ENCODE measurements at regions not wholly inside any gene's neighbourhood (a gene's known extent, or its start where the extent isn't known, plus 50 kb on each side); places are given as distances from the start of the nearest gene placed in this dataset.

DNA sequence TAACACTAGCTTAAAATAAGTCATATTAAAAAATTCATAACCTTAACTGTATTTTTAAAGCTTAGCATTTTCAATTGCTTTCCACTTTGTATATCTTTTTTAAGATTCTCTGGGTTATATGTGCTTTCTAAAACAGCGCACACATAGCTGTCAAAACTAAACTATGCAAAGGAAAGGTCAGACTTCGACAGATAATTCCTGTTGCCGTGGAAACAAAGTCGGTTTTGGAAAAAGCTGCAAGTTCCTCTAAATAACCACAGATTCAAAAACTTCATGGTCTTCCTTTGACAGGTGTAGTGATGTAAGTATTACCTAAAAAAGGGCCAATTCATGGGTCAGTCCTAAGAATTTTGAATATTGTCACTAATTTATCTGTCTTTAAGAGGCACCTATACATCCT, 249.6 kb upstream of the TFPI start:
- Mint-ChIP-seq H3K9me3 (ENCODE audit: unreplicated experiment) (peaks cover 4% of the 10 kb centered on the region), H3K27ac (ENCODE audit: unreplicated experiment) (no peak overlapping the region), H3K36me3 (ENCODE audit: insufficient read depth, unreplicated experiment) (no peaks in the 10 kb centered on the region), H3K27me3 (ENCODE audit: insufficient read depth, unreplicated experiment) (peaks cover 2% of the 10 kb centered on the region), H3K4me3 (ENCODE audit: unreplicated experiment) (no peak overlapping the region), H3K4me1 (ENCODE audit: low read depth, unreplicated experiment) (no peaks in the 10 kb centered on the region)
- H3K4me3 ChIP-seq (ENCODE audit: low read depth, low read length) = no peak overlapping the region
- no TSS peak for BruUV-seq (replicated peaks)
- no peak for DNase-seq
- H3K4me1 ChIP-seq = no peaks in the 10 kb centered on the region
- H3K27me3 ChIP-seq (replicated peaks; ENCODE audit: control insufficient read depth, insufficient read depth, low read length) = no peaks in the 10 kb centered on the region
- no peaks in the 10 kb centered on the region for H3K36me3 ChIP-seq (ENCODE audit: control insufficient read depth, insufficient read depth, low read length)
- no peaks in the 10 kb centered on the region; the same call in 1 of the 2 replicates for H3K9me3 ChIP-seq
- TF ChIP-seq, protein P1, sequence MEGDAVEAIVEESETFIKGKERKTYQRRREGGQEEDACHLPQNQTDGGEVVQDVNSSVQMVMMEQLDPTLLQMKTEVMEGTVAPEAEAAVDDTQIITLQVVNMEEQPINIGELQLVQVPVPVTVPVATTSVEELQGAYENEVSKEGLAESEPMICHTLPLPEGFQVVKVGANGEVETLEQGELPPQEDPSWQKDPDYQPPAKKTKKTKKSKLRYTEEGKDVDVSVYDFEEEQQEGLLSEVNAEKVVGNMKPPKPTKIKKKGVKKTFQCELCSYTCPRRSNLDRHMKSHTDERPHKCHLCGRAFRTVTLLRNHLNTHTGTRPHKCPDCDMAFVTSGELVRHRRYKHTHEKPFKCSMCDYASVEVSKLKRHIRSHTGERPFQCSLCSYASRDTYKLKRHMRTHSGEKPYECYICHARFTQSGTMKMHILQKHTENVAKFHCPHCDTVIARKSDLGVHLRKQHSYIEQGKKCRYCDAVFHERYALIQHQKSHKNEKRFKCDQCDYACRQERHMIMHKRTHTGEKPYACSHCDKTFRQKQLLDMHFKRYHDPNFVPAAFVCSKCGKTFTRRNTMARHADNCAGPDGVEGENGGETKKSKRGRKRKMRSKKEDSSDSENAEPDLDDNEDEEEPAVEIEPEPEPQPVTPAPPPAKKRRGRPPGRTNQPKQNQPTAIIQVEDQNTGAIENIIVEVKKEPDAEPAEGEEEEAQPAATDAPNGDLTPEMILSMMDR (IDR thresholded peaks at IDR 0.05; ENCODE audit: insufficient read depth in 1 of 2, low read depth in 1 of 2, low read length in 1 of 2, severe bottlenecking in 1 of 2, unreplicated experiment in 1 of 2) = no peak
- ChIA-PET POLR2A (no interaction called here), CTCF (no interaction called here)
- intact Hi-C loops (cut with micrococcal nuclease; ENCODE audit: unreplicated experiment) = no loop called here

DNA sequence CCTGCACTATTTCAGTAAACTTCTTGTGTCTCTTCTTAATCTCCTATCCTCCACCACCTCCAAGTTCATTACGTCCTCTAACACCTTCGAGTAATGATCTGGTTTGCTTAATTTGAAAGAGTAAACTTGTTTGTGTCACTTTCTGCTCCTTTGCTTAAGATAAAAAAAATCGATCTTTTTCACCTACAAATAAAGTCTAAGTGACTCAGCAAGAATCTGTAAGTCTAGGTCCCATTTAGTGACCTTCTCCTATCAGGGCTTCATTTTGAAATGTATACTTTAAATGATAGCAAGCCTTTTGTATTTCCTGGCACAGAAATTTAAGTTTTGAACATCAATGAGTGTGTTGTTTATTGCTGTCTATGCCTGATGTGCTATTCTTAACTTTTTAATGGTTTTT, 260.9 kb upstream of the TFPI start:
- H3K4me1 Mint-ChIP-seq (ENCODE audit: low read depth, unreplicated experiment) = no peaks in the 10 kb centered on the region
- Histone ChIP-seq H3K36me3 (ENCODE audit: control insufficient read depth, insufficient read depth, low read length) (no peaks in the 10 kb centered on the region), H3K27me3 (replicated peaks; ENCODE audit: control insufficient read depth, insufficient read depth, low read length) (no peaks in the 10 kb centered on the region), H3K4me3 (ENCODE audit: low read depth, low read length) (no peak overlapping the region), H3K4me1 (no peaks in the 10 kb centered on the region), H3K9me3 (no peaks in the 10 kb centered on the region)
- no peak for DNase-seq
- no peaks in the 10 kb centered on the region for H3K27me3 Mint-ChIP-seq (ENCODE audit: insufficient read depth, unreplicated experiment)
- H3K27ac Mint-ChIP-seq (ENCODE audit: unreplicated experiment) = no peak overlapping the region
- intact Hi-C loops (cut with micrococcal nuclease; ENCODE audit: unreplicated experiment) = no loop called here
- no peaks in the 10 kb centered on the region for H3K36me3 Mint-ChIP-seq (ENCODE audit: insufficient read depth, unreplicated experiment)
- CTCF ChIA-PET = no interaction called here
- H3K4me3 Mint-ChIP-seq (ENCODE audit: unreplicated experiment) = no peak overlapping the region
- TF ChIP-seq, protein P1 (IDR thresholded peaks at IDR 0.05; ENCODE audit: insufficient read depth in 1 of 2, low read depth in 1 of 2, low read length in 1 of 2, severe bottlenecking in 1 of 2, unreplicated experiment in 1 of 2) = no peak
- BruUV-seq (replicated peaks) = no TSS peak
- POLR2A ChIA-PET = no interaction called here
- H3K9me3 Mint-ChIP-seq (ENCODE audit: unreplicated experiment) = no peaks in the 10 kb centered on the region

DNA sequence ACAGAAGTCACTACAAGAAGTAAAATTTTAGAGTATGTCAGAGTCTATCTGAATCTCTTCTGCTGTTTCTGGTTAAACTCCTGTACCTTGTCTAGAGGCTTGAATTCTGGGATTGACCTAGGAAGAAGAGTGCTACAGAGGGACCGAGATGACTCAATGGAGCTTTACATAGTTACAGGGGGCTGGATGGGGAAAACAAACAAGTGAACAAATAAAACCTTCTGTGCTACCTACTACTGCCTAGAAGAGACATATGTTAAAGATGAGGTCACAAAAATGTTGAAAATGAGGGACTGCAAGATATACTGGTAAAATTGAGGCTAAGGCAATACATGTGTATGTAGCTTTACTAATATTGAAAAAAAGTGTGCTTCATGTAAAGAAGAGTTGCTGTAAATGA, 265.4 kb upstream of the TFPI start:
- Histone ChIP-seq H3K36me3 (ENCODE audit: control insufficient read depth, insufficient read depth, low read length) (no peaks in the 10 kb centered on the region), H3K4me1 (no peaks in the 10 kb centered on the region), H3K27me3 (replicated peaks; ENCODE audit: control insufficient read depth, insufficient read depth, low read length) (no peaks in the 10 kb centered on the region), H3K9me3 (no peaks in the 10 kb centered on the region), H3K4me3 (ENCODE audit: low read depth, low read length) (no peak overlapping the region)
- intact Hi-C loops (cut with micrococcal nuclease; ENCODE audit: unreplicated experiment) = no loop called here
- no TSS peak for BruUV-seq (replicated peaks)
- TF ChIP-seq, protein P1 (IDR thresholded peaks at IDR 0.05; ENCODE audit: insufficient read depth in 1 of 2, low read depth in 1 of 2, low read length in 1 of 2, severe bottlenecking in 1 of 2, unreplicated experiment in 1 of 2) = no peak
- no peak for DNase-seq
- H3K27me3 Mint-ChIP-seq (ENCODE audit: insufficient read depth, unreplicated experiment) = no peaks in the 10 kb centered on the region
- H3K27ac Mint-ChIP-seq (ENCODE audit: unreplicated experiment) = no peak overlapping the region
- H3K4me1 Mint-ChIP-seq (ENCODE audit: low read depth, unreplicated experiment) = no peaks in the 10 kb centered on the region
- no peaks in the 10 kb centered on the region for H3K36me3 Mint-ChIP-seq (ENCODE audit: insufficient read depth, unreplicated experiment)
- POLR2A ChIA-PET = no interaction called here
- no peak overlapping the region for H3K4me3 Mint-ChIP-seq (ENCODE audit: unreplicated experiment)
- no peaks in the 10 kb centered on the region for H3K9me3 Mint-ChIP-seq (ENCODE audit: unreplicated experiment)
- CTCF ChIA-PET = no interaction called here
